Adrenal gland (tissue), 5 donors: ENCODE measurements at regions not wholly inside any gene's neighbourhood (a gene's known extent, or its start where the extent isn't known, plus 50 kb on each side); places are given as distances from the start of the nearest gene placed in this dataset.

ENCODE experiments used
- POLR2A ChIP-seq, 2 donors: fragments of 450-650 bp; IDR thresholded peaks; one replicate each; pipeline ENCODE4 v1.6.1; 2017; ENCODE audit warnings: antibody characterized with exemption in 2 of 2, mild to moderate bottlenecking in 2 of 2, moderate library complexity in 1 of 2
- TF ChIP-seq, protein P1 (sequence below), 6 experiments: fragments of 450-650 bp in 4 of 6; fragments of 200-600 bp in 2 of 6; sonication (generic) in 1 of 6; IDR thresholded peaks; 1 replicate in 5 of 6; 2 replicates in 1 of 6; pipeline versions ENCODE4 v1.5.1 to v1.8.0; 2016 to 2021; ENCODE audit warnings: antibody characterized with exemption in 6 of 6, mild to moderate bottlenecking in 2 of 6, moderate library complexity in 1 of 6
- donor health status: DM: no; HTN: no; CAD: no.

DNA sequence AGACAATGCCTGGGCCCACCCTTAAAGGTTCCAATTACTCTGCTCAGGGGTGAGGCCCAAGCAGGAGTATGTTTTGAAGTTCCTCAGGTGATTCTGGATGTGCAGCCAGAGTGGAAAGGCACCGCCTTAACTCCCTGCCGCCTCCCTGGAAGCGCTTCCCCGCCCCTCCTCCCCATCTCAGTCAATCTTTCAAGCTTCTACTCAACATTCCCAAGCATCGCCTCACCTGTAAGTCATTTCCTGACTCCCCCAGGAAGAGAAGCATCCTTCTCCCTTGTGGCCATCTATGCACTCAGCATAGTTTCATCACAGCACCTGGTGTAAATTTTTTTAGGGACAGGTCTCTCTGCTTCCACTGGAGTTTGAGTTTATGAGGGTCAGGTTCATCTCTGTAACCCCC, 67.5 kb downstream of the MYL12B start:
- TF ChIP-seq, protein P1, sequence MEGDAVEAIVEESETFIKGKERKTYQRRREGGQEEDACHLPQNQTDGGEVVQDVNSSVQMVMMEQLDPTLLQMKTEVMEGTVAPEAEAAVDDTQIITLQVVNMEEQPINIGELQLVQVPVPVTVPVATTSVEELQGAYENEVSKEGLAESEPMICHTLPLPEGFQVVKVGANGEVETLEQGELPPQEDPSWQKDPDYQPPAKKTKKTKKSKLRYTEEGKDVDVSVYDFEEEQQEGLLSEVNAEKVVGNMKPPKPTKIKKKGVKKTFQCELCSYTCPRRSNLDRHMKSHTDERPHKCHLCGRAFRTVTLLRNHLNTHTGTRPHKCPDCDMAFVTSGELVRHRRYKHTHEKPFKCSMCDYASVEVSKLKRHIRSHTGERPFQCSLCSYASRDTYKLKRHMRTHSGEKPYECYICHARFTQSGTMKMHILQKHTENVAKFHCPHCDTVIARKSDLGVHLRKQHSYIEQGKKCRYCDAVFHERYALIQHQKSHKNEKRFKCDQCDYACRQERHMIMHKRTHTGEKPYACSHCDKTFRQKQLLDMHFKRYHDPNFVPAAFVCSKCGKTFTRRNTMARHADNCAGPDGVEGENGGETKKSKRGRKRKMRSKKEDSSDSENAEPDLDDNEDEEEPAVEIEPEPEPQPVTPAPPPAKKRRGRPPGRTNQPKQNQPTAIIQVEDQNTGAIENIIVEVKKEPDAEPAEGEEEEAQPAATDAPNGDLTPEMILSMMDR (IDR thresholded peaks at IDR 0.05): no peak
- TF ChIP-seq POLR2A (IDR thresholded peaks at IDR 0.05): no peak
